Stimulated activated memory B cell treated with anti-CD40 and anti-IgM and Interleukin-4, amounts not matched to agents 10 μg/mL and 1 μg/mL and 100 μg/mL, for 72 hours (primary cell): ENCODE measurements at regions not wholly inside any gene's neighbourhood (a gene's known extent, or its start where the extent isn't known, plus 50 kb on each side); places are given as distances from the start of the nearest gene placed in this dataset.

ENCODE experiments used
- ATAC-seq: fragments of 150-1000 bp; cut with Tn5 transposase; 2 replicates; pipeline ENCODE4 v1.10.0; 2021
- H3K27ac Mint-ChIP-seq: one replicate; pipeline ENCODE4 v1.8.0; 2022; ENCODE audit warnings: mild to moderate bottlenecking, mixed read lengths
- H3K27me3 Mint-ChIP-seq: one replicate; pipeline ENCODE4 v1.8.0; 2022; ENCODE audit warnings: mixed read lengths
- H3K36me3 Mint-ChIP-seq: one replicate; pipeline ENCODE4 v1.8.0; 2022; ENCODE audit warnings: mixed read lengths
- H3K4me1 Mint-ChIP-seq: one replicate; pipeline ENCODE4 v1.8.0; 2022; ENCODE audit warnings: mixed read lengths
- H3K4me3 Mint-ChIP-seq: one replicate; pipeline ENCODE4 v1.8.0; 2022; ENCODE audit warnings: mild to moderate bottlenecking, moderate library complexity, mixed read lengths
- H3K9me3 Mint-ChIP-seq: one replicate; pipeline ENCODE4 v1.8.0; 2022; ENCODE audit warnings: mixed read lengths

DNA sequence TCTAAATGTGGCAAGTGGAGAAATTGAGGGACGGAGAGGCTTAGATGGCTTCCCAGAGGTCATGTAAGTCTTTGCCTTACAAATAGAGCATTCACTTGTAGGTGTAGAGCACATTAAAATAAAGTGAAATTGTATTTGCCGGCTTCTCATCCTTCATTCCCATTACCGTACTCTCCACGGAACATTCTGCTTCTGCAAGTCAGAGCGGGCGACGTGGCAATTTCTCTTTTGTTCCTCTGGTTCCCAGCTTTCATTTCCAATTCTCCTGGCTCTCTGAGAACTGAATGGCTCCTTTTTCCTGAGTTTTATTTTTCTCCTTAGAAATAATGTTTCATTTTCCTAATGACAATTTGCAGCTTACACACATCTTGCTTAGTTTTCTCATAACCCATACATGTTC lies 51.3 kb upstream of the PFKP start:
- H3K27me3 Mint-ChIP-seq = peaks cover 50% of the 10 kb centered on the region
- no peak overlapping the region for H3K27ac Mint-ChIP-seq
- no peak overlapping the region for H3K4me3 Mint-ChIP-seq
- H3K36me3 Mint-ChIP-seq = no peaks in the 10 kb centered on the region
- H3K9me3 Mint-ChIP-seq = peaks cover 7% of the 10 kb centered on the region
- no peaks in the 10 kb centered on the region for H3K4me1 Mint-ChIP-seq
- no peak for ATAC-seq

DNA sequence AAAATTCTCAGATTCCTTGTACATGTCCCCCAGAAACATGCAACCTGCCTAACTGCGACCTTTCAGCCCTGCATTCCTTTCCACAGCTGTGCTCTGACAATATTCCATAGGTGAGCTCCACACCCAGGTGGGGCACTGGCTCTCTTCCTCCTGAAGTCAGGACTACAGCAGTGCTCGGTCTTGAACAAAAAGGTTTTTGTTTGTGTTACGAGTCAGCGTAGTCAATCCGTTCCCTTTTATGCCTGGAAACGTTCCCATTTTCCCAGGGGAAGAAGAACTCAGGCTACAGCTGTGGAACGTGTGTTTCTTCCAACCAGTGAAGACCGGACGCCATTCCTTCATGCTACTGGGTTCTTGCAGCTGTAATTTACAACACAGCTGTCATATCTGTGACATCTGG lies 52.4 kb upstream of the PFKP start:
- ATAC-seq = no peak
- Mint-ChIP-seq H3K4me1 (no peaks in the 10 kb centered on the region), H3K4me3 (no peak overlapping the region), H3K36me3 (no peaks in the 10 kb centered on the region), H3K27ac (no peak overlapping the region), H3K27me3 (peaks cover 48% of the 10 kb centered on the region), H3K9me3 (peaks cover 7% of the 10 kb centered on the region)

DNA sequence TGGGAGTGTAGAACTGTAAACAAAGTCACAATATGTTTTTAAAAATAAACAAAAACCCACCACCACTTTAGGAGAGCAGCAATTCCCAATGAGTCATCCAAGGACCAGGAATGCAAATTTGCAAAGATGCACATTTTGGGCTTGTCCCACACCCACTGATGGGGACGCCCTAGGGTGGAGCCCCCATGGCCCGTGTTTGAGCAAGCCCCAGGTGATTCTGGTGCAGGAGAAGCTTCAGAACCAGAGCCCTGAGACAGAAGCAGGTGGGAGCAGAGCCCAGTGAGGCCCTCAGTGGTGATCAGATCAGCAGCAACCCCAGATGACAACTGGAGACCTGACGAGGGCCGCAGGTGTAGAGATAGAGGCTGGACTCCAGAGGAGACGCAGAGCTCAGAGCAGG lies 55.1 kb upstream of the PFKP start:
- Mint-ChIP-seq H3K9me3 (peaks cover 7% of the 10 kb centered on the region), H3K36me3 (no peaks in the 10 kb centered on the region), H3K4me1 (peaks cover 26% of the 10 kb centered on the region), H3K27me3 (peaks cover 71% of the 10 kb centered on the region), H3K4me3 (no peak overlapping the region), H3K27ac (no peak overlapping the region)
- no peak for ATAC-seq

DNA sequence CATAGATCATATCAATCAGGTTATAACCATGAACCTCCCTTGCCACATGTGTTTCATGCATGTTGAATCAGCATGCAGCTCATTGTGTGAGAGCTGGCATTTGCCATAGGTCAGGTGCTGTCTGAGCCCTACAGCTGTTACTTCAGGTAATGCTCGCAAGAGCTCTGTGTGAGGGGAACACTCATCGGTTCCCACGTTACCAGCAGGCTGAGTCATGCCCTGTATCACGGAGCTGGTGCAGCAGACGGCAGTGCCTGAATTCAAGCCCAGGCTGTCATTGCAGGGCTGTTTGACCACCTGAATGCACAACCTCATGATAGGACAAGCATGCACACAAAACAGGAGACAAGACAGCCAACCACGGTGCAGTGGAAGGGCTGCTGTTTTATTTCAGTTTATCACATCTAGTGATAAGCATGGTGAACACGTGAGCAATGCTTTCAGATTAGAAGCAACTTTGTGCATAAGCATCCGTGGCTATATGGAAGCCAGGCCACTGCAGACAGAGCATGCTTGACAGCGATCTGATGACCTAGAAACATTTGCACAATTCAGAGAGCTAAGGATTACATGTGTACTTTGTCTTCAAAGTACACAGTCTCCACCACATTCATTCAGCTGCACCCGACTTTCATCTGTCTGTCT lies 56.4 kb upstream of the PFKP start:
- Mint-ChIP-seq H3K4me1 (peaks cover 35% of the 10 kb centered on the region), H3K4me3 (no peak overlapping the region), H3K36me3 (no peaks in the 10 kb centered on the region), H3K27ac (no peak overlapping the region), H3K27me3 (peaks cover 75% of the 10 kb centered on the region), H3K9me3 (peaks cover 7% of the 10 kb centered on the region)
- no peak for ATAC-seq

DNA sequence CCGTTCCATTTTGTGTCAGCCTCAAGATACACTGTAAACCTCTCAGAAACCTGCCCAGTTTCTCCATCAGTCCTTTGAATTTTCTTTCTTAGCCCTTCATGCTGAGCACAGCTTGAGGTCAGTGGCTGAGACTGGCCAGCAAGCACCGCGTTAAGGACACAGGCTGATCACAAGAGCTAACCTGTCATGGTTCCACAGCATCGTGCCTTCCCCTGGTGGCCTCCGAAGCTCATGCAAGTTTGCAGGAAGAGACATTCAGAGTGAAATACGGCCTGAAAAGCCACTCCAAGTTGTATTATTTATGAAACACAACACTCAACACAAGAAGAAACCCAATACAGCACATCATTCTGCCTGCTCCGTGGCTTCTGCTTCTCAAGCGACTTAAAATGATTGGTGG lies 57.0 kb upstream of the PFKP start:
- Mint-ChIP-seq H3K27me3 (peaks cover 71% of the 10 kb centered on the region), H3K4me3 (no peak overlapping the region), H3K36me3 (no peaks in the 10 kb centered on the region), H3K27ac (no peak overlapping the region), H3K4me1 (peaks cover 35% of the 10 kb centered on the region), H3K9me3 (peaks cover 7% of the 10 kb centered on the region)
- ATAC-seq = no peak

DNA sequence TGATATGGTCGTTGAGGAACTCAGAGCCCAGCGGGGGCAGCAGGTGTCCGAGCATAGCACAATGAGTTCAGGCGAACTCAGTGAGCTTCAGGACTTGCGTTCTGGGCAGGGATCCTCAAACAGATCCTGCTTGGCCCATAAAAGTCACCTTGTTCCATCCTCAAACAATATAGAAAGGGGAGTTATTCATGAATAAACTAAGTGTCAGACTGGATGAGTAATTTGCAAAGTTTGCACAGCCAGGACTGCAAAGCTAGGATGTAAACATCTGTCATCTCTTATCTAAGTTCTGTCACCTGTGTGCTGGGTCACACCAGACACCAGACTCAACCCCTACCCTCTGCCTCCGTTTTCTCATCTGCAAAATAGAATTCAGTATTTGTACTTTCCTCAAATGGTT lies 58.0 kb upstream of the PFKP start:
- H3K4me3 Mint-ChIP-seq = no peak overlapping the region
- peak; percentile 6 for ATAC-seq
- H3K4me1 Mint-ChIP-seq = peaks cover 35% of the 10 kb centered on the region
- peaks cover 61% of the 10 kb centered on the region for H3K27me3 Mint-ChIP-seq
- H3K36me3 Mint-ChIP-seq = no peaks in the 10 kb centered on the region
- H3K27ac Mint-ChIP-seq = peak overlapping the region; percentile 70
- peaks cover 7% of the 10 kb centered on the region for H3K9me3 Mint-ChIP-seq

DNA sequence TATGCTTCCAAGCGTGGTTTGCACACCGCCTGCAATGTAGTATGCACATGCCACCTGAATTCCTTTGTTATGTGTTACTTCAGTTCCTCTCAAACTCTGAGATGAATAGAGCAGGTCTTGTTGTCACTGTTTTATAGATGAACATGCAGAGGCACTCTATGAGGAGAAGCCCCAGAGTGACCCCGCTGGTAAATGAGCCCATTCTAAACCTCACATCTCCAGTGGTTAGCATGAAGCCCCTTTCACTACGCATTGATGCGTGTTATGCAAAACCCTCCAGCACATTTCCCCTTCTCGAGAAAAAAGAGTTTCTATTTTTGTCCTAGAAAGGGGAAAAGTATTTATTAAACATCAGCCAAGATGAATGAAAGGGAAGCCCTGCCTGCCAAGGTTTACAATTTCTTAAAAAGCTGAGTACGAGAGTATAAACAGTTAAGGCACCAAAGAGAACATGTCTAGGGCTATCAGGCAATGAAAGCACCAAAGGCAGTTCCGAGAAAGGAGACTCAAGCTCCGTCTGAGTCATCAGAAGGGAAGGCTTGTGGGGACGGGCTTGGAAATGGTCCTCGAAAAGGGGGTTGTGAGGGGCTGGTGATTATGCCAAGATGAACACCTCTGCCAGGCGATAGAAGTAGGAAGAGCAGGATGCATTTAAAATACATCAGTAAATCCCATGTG lies 58.7 kb upstream of the PFKP start:
- peaks cover 7% of the 10 kb centered on the region for H3K9me3 Mint-ChIP-seq
- peaks cover 35% of the 10 kb centered on the region for H3K4me1 Mint-ChIP-seq
- peak; percentile 66 for ATAC-seq
- peaks cover 54% of the 10 kb centered on the region for H3K27me3 Mint-ChIP-seq
- H3K36me3 Mint-ChIP-seq = no peaks in the 10 kb centered on the region
- H3K27ac Mint-ChIP-seq = peak overlapping the region; percentile 70
- H3K4me3 Mint-ChIP-seq = peak overlapping the region; percentile 38

DNA sequence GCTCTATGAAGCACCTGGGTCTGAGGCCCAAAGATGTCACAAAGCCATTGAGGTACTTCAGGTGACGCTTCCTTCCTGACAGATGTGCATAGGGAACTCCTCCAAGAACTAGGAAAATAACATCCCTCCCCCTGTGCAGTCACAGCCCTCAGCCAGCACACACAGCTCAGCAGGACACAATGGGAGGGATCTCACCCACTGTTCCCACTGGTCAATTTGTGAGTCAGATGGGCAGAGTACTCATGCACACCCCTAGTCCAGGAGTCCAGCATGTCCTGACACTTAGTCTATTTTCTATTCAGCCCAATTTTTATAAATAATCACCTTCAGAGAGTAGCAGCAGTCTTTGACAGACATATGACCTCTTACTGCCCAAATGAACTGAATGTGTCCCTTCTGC lies 60.7 kb upstream of the PFKP start:
- Mint-ChIP-seq H3K27me3 (peaks cover 34% of the 10 kb centered on the region), H3K9me3 (peaks cover 4% of the 10 kb centered on the region), H3K4me3 (no peak overlapping the region), H3K4me1 (peaks cover 35% of the 10 kb centered on the region), H3K36me3 (no peaks in the 10 kb centered on the region), H3K27ac (peak overlapping the region; percentile 13)
- no peak for ATAC-seq

DNA sequence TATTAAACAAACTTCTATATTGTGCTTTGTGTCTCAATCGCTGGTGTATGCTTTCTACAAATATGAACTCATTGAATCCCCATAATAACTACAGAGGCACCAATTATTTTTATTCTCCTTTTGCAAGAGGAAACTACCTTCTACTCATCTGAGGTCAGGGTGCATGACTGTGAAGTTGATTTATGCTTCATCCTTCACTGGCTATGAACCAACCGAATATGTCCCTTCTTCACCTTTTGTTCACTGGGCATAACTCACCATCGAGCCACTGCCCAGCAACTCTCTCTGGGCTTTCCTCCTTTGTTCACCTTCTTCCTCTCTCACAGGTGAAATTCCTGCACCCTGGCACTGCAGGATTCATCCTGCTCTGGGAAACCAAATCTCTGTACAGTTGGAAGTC lies 61.3 kb upstream of the PFKP start:
- H3K4me1 Mint-ChIP-seq = peaks cover 35% of the 10 kb centered on the region
- H3K27ac Mint-ChIP-seq = peak overlapping the region; percentile 13
- no peak overlapping the region for H3K4me3 Mint-ChIP-seq
- no peaks in the 10 kb centered on the region for H3K36me3 Mint-ChIP-seq
- no peak for ATAC-seq
- peaks cover 34% of the 10 kb centered on the region for H3K27me3 Mint-ChIP-seq
- H3K9me3 Mint-ChIP-seq = peaks cover 4% of the 10 kb centered on the region

DNA sequence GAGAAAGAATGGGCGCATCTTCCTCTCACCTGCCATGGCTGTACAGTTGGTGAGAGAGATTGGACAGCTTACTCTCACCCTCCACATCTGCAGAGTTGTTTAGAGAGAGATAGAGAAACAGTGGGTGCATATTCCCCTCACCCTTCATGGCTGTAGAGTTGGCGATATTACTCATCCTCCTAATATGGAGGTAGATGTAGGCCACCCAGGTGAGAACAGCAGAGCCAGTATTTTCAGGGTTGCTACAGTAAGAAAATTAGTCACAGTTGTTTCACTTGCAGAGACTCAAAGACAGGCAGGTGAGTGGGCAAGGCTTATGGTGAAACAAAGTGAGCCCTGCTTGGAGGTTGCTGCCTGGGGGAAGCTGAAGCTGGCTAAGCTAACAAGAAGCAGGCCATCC lies 65.0 kb upstream of the PFKP start:
- Mint-ChIP-seq H3K4me3 (no peak overlapping the region), H3K36me3 (no peaks in the 10 kb centered on the region), H3K27me3 (peaks cover 9% of the 10 kb centered on the region), H3K27ac (no peak overlapping the region), H3K9me3 (peaks cover 4% of the 10 kb centered on the region), H3K4me1 (peaks cover 13% of the 10 kb centered on the region)
- ATAC-seq = peak; percentile 49

DNA sequence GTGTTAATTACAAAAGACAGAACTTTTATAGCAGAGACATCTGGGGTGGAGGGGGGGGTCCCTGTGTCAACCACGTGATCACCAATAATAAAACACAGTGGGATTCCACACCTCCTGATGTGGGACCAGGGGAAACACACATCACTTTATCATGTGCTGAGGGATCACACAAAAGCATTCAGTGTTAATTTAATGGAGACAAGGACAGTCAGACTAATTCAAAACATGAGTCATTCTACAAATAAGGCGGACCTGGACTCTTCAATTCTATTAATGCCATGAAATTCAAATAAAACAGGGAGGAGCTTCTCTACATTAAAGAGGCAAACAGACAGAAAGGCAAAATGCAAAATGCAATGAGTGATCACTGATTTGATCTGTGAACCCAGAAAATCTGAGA lies 67.3 kb upstream of the PFKP start:
- Mint-ChIP-seq H3K36me3 (no peaks in the 10 kb centered on the region), H3K27ac (no peak overlapping the region), H3K4me1 (peaks cover 4% of the 10 kb centered on the region), H3K4me3 (no peak overlapping the region), H3K27me3 (peaks cover 17% of the 10 kb centered on the region), H3K9me3 (peaks cover 4% of the 10 kb centered on the region)
- no peak for ATAC-seq

DNA sequence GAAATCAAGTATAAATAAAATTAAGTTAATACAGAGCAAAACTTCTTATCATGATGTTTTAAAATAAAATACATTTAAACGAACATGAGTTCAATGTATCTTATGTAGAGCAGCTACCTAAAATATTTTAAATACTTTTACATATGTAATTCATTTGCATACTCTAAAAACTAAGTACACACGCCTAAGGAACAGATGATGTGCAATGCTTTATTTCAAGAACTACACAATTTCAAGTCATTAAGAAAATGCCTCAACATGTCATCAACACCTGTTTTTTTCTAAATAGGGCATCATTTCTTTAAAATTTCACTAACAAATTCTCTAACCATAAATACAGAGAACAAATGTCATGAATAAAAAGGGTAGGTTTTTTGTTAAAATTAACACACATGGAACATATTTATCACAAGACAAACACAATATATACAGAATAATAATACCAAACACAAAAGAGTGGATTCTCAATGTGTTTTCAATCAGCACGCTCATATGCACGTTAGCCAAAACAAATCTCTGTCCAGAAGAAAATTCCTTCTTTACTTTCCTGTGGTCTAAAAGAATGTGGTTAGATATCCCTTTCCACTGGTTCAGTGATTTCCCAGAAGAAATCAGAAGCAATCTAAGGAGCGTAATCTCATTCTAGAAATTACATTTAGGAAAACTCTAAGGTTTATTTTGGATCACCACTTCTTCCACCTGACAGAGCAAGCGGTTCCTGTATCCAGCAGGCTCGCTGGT lies 73.0 kb upstream of the PFKP start:
- Mint-ChIP-seq H3K27ac (no peak overlapping the region), H3K27me3 (peaks cover 17% of the 10 kb centered on the region), H3K4me3 (no peak overlapping the region), H3K4me1 (no peaks in the 10 kb centered on the region), H3K9me3 (no peaks in the 10 kb centered on the region), H3K36me3 (no peaks in the 10 kb centered on the region)
- ATAC-seq = no peak

DNA sequence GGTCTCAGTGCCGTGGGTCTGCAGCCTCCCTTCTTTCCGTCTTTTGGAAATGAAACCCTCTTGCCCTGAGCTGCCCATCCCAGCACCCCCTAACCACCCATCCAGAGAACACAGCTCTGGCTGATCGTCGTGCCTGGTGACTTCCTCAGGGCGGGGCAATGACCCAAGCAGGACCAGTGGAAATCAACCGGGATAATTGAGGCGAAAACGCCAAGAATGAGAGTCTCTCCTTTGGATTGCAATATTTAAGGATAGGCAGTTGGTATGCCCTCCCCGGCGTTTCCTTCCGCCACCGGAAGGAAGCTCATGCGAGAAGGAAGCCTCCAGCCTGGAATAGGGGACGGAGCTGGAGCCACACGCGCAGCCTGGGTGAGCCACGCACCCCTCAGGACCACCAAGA lies 73.7 kb upstream of the PFKP start:
- no peak for ATAC-seq
- Mint-ChIP-seq H3K36me3 (peaks cover 3% of the 10 kb centered on the region), H3K9me3 (peaks cover 2% of the 10 kb centered on the region)

DNA sequence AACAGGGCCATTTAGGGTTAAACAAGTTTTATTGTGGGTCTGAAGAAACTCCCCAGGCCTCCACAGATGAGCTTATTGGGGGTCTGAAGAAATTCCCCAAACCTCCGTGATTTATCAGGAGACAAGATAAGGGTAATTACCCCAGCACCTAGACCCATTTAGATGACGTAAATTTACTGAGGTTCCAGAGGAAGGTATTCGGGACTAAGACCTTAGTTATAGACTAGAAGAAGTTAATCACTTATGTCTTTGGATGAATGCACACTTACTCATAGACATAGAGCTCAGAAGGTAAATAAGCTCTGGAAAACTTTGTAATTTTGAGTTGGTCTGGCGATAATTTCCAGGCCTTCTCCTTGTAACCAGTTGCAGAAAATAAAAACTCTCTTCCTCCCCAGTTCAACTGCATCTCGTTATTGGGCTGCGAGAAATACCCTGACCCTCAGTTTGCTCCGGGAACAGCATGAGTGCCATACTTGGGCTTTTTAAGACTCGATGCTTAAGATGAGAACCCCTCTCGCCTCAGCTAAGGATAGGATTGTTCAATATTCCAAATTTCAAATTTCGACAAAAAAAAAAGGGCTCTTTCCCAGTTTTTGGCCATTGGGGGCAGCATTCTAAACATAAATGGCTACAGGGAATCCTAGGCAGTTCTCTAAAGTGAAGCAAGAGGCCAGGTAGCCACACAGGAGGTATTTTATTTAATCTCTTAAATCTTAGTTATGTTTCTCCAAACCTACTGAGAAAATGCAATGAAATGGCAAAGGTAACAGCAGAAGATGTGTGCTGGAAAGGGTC lies 74.7 kb upstream of the PFKP start:
- ATAC-seq = no peak
- Mint-ChIP-seq H3K27me3 (peaks cover 32% of the 10 kb centered on the region), H3K9me3 (peaks cover 4% of the 10 kb centered on the region), H3K4me3 (no peak overlapping the region), H3K27ac (no peak overlapping the region), H3K4me1 (peaks cover 2% of the 10 kb centered on the region), H3K36me3 (peaks cover 6% of the 10 kb centered on the region)

More for the DNA sequence above, 73.7 kb upstream of the PFKP start:
- H3K27ac Mint-ChIP-seq = no peak overlapping the region
- H3K4me3 Mint-ChIP-seq = no peak overlapping the region
- peaks cover 24% of the 10 kb centered on the region for H3K27me3 Mint-ChIP-seq
- H3K4me1 Mint-ChIP-seq = no peaks in the 10 kb centered on the region

DNA sequence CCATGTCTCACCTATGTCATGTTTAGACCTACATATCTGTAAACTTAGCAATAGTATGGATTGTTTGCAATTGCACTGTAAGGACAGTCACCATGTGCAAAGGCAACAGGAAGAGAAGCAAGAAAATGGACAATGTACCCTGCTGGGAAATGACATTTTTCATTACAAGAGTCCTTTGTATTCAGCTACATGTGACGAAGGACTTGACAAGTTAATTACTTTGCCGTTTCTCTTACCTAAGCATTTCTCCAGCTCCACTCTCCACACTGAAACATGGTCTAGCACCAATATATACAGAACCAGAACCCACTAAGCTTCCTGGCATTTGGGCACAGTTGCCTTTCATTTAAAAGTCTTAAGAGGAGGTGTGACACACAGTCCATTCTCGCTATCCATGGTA lies 76.6 kb upstream of the PFKP start:
- H3K36me3 Mint-ChIP-seq = peaks cover 6% of the 10 kb centered on the region
- H3K4me1 Mint-ChIP-seq = peaks cover 21% of the 10 kb centered on the region
- peaks cover 9% of the 10 kb centered on the region for H3K9me3 Mint-ChIP-seq
- ATAC-seq = no peak
- no peak overlapping the region for H3K27ac Mint-ChIP-seq
- peaks cover 24% of the 10 kb centered on the region for H3K27me3 Mint-ChIP-seq
- no peak overlapping the region for H3K4me3 Mint-ChIP-seq
